Frontal cortex (tissue), 3 donors: ENCODE measurements at regions not wholly inside any gene's neighbourhood (a gene's known extent, or its start where the extent isn't known, plus 50 kb on each side); places are given as distances from the start of the nearest gene placed in this dataset.
"Not testable (repeated sequence)": the region's sequence is repeated elsewhere in the genome, so short reads cannot be mapped to it uniquely, and the experiment has no call there.

ENCODE experiments used
- DNase-seq, 2 donors: peaks; one replicate each; pipeline ENCODE4 v3.0.0; 2012; ENCODE audit warnings: low spot score in 2 of 2
- FAIRE-seq: peaks from 2 replicates; lab custom pipeline; 2012; peaks lifted over from hg19 to GRCh38; lab: Jason Lieb, UNC
- donor health status: control.
- donor health status: control.
- donor health status: control.

GRCh38 chr16:63216696-63217423, 1180.6 kb upstream of the CDH8 start:
- DNase-seq (no peak), FAIRE-seq (no peak)

- DNase-seq: no peak
- FAIRE-seq: no peak
Observed at GRCh38 chr16:63201851-63202250, 1165.6 kb upstream of the CDH8 start.

DNA sequence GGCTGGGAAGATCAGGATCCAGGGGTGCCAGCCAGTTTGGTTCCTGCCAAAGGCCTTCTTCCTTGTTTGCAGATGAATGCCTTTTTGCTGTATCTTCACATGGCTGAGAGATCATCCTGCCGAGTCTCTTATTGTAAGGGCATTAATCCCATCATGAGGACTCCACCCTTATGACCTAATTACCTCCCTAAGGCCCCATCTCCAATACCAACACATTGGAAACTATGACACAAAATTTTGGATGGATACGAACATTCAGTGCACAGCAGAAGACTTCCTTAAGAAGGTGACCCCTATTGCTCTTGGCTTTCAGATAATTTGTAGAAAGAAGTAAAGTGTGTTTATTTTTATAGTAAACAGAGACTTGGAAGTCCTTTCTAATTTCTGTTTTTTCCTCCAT, 1164.7 kb upstream of the CDH8 start:
- FAIRE-seq: no peak
- no peak for DNase-seq

GRCh38 chr16:63195336-63195735, 1159.1 kb upstream of the CDH8 start:
- FAIRE-seq (no peak), DNase-seq (no peak)

DNA sequence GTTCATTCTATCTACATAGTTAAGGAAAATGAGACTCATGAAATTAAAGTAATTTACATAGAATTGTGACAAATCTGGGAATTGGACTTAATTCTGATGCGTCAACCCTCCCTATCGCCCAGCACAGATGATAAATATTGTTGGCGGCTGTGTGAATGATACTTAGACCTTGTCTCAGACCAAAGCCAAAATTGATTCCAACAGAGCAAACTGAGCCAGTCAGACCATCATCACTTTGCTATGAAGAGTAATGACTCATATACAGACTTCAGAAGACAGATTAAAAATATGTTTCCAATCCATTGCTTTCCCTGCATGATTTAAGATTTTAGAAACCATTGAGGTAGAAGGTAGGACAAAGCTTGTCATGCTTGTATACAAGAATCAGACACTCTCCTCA, 1156.7 kb upstream of the CDH8 start:
- no peak for FAIRE-seq
- no peak for DNase-seq

- FAIRE-seq (no peak), DNase-seq (no peak)
Observed at GRCh38 chr16:63188086-63188771, 1152.0 kb upstream of the CDH8 start.

- no peak for DNase-seq
- FAIRE-seq: no peak
Observed at GRCh38 chr16:63187638-63188037, 1151.4 kb upstream of the CDH8 start.

GRCh38 chr16:63185235-63185780, 1149.1 kb upstream of the CDH8 start:
- no peak for FAIRE-seq
- no peak for DNase-seq

GRCh38 chr16:63183743-63184142, 1147.5 kb upstream of the CDH8 start:
- DNase-seq: no peak
- no peak for FAIRE-seq

- FAIRE-seq: no peak
- no peak for DNase-seq
Observed at GRCh38 chr16:63175313-63175712, 1139.1 kb upstream of the CDH8 start.

DNA sequence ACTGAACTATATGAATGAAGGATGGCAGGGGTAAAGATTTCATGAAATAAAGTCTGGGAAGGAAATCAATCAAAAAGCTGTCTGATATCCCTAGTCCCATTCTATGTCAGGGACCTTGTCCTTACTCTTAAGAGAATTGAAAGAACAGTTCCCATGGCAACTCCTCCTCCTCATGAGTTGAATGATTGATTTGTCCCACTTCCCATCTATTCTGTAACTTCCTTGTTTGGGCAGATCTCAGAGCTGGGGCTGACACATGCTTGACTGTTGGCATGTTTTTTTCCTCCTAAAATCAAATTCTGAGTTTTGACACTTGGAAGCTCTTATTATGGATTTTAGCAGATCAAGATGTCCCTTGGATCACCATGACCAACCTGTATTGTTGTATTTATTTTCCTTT, 1138.6 kb upstream of the CDH8 start:
- FAIRE-seq (no peak), DNase-seq (no peak)

DNA sequence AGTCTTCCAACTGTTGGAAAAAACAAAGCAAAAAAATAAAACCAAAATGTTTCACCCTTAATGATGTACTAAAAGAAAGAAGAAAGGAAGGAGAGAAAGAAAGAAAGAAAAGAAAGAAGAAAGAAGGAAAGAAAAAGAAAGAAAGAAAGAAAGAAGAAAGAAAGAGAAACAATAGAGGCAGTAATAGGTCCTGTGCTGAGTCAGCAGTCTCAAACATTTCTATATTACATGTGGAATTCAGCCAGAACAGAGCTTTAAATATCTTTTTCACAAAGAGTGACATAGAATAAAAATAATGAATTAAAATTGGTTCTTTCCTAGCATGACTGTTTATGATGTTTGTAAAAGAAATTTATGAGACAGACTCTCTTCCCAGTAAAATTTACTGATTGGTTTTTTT, 1135.3 kb upstream of the CDH8 start:
- FAIRE-seq: no peak

GRCh38 chr16:63169100-63169499, 1132.9 kb upstream of the CDH8 start:
- no peak for DNase-seq
- FAIRE-seq: no peak

More for the DNA sequence above, 1135.3 kb upstream of the CDH8 start:
- no peak for DNase-seq

- DNase-seq (no peak), FAIRE-seq (no peak)
Observed at GRCh38 chr16:63157818-63158217, 1121.6 kb upstream of the CDH8 start.

GRCh38 chr16:63146251-63146650, 1110.0 kb upstream of the CDH8 start:
- no peak for DNase-seq
- no peak for FAIRE-seq

GRCh38 chr16:63145411-63145810, 1109.2 kb upstream of the CDH8 start:
- no peak for DNase-seq
- FAIRE-seq: no peak

- no peak for DNase-seq
- no peak for FAIRE-seq
Observed at GRCh38 chr16:63135069-63135468, 1098.8 kb upstream of the CDH8 start.

DNA sequence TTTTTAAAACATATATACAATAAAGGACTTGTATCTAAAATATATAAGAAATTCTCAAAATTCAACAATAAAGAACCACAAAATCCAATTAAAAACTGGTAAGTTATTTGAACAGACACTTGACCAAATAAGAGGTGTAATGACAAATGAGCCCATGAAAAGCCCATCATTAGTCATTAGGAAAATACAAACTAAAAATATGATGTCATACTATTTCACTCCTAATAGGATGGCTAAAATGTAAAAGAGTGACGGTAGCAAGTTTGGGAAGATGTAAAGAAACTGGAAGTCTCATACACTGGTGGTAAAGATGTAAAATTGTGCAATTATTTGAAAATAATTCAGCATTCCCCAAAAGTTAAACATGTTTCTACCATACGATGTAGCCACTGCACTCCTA, 1095.3 kb upstream of the CDH8 start:
- DNase-seq (no peak), FAIRE-seq (no peak)

GRCh38 chr16:63130942-63131341, 1094.7 kb upstream of the CDH8 start:
- FAIRE-seq (no peak), DNase-seq (no peak)

DNA sequence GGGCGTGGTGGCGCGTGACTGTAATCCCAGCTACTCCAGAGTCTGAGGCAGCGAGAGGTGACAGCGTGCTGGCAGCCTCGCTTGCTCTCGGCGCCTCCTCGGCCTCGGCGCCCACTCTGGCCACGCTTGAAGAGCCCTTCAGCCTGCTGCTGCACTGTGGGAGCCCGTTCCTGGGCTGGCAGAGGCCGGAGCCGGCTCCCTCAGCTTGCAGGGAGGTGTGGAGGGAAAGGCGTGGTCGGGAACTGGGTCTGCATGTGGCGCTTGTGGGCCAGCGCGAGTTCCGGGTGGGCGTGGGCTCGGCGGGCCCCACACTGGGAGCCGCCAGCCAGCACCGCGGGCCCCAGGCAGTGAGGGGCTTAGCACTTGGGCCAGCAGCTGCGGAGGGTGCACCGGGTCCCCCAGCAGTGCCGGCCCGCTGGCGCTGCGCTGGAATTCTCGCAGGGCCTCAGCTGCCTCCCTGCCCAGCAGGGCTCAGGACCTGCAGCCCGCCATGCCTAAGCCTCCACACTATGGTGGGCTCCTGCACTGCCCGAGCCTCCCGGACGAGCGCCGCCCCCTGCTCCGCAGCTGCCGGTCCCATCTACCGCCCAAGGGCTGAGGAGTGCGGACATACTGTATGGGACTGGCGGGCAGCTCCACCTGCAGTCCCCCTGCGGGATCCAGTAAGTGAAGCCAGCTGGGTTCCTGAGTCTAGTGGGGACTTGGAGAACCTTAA, 1093.3 kb upstream of the CDH8 start:
- no peak for DNase-seq
- no peak for FAIRE-seq

GRCh38 chr16:63119905-63120304, 1083.7 kb upstream of the CDH8 start:
- not testable (repeated sequence) for DNase-seq, FAIRE-seq
